ENCODE measurements at regions not wholly inside any gene's neighbourhood (a gene's known extent, or its start where the extent isn't known, plus 50 kb on each side); places are given as distances from the start of the nearest gene placed in this dataset.

DNA sequence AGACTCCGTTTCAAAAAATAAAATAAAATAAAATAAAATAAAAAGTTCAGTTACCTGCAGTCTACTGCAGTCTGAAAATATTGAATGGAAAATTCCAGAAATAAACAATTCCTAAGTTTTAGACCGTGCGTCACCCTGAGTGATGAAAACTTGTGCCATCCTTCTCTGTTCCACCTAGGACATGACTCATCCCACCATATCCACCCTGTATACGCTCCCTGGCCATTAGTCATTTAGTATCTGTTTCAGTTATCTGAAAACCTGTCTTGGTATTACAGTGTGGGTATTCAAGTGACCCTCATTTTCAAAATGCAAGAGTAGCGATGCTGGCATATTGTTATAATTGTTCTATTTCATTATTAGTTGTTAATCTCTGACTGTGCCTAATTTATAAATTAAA, 51.8 kb upstream of the TEX48 start:
- Mint-ChIP-seq H3K27me3 (ENCODE audit: insufficient read depth, unreplicated experiment) (no peaks in the 10 kb centered on the region), H3K9me3 (ENCODE audit: unreplicated experiment) (peaks cover under 1% of the 10 kb centered on the region), H3K4me1 (ENCODE audit: insufficient read depth, unreplicated experiment) (peaks cover 23% of the 10 kb centered on the region), H3K4me3 (ENCODE audit: unreplicated experiment) (no peak overlapping the region), H3K36me3 (ENCODE audit: insufficient read depth, unreplicated experiment) (no peaks in the 10 kb centered on the region), H3K27ac (ENCODE audit: low read depth, unreplicated experiment) (peak overlapping the region; percentile 70)
- DNase-seq (ENCODE audit: unreplicated experiment), result peak; percentile 92
- ChIA-PET POLR2A (interaction anchor here (1.1 to 1.5 kb wide), 3 partner anchors 9 to 122 kb away, joined by 4 to 8 read pairs (median 4); no protein-coding TSS in a partner anchor), CTCF (interaction anchor here (0.8 to 3.9 kb wide), 4 partner anchors 53 to 797 kb away, joined by 4 to 13 read pairs (median 8); no protein-coding TSS in a partner anchor)
- TF ChIP-seq, protein P1, sequence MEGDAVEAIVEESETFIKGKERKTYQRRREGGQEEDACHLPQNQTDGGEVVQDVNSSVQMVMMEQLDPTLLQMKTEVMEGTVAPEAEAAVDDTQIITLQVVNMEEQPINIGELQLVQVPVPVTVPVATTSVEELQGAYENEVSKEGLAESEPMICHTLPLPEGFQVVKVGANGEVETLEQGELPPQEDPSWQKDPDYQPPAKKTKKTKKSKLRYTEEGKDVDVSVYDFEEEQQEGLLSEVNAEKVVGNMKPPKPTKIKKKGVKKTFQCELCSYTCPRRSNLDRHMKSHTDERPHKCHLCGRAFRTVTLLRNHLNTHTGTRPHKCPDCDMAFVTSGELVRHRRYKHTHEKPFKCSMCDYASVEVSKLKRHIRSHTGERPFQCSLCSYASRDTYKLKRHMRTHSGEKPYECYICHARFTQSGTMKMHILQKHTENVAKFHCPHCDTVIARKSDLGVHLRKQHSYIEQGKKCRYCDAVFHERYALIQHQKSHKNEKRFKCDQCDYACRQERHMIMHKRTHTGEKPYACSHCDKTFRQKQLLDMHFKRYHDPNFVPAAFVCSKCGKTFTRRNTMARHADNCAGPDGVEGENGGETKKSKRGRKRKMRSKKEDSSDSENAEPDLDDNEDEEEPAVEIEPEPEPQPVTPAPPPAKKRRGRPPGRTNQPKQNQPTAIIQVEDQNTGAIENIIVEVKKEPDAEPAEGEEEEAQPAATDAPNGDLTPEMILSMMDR (IDR thresholded peaks at IDR 0.05; ENCODE audit: unreplicated experiment), result no peak
- intact Hi-C loops (cut with micrococcal nuclease), result loop anchor here (1.0 kb wide), 1 partner anchor 336 kb away; no protein-coding TSS in a partner anchor
- no TSS peak for BruUV-seq (replicated peaks)

DNA sequence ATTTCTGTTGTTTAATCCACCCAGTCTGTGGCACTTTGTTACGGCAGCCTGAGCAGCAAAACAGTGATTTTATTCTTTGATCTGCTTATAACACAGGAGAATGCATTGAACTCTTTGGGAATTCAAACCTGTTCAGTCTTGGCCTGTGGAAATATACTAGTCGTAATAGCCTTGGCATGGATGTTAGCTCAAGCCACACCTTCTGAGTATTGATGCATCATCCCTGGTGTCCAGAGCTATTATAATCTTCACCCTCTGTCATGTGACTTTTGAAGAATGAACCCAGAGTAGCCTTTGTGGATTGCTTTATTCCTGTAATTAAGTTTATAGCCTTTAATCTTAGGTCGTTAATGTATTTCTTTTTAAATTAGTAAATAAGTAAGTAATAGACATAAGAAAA, 50.8 kb upstream of the TEX48 start:
- intact Hi-C loops (cut with micrococcal nuclease), result no loop called here
- Mint-ChIP-seq H3K9me3 (ENCODE audit: unreplicated experiment) (peaks cover 8% of the 10 kb centered on the region), H3K36me3 (ENCODE audit: insufficient read depth, unreplicated experiment) (no peaks in the 10 kb centered on the region), H3K27ac (ENCODE audit: low read depth, unreplicated experiment) (peak overlapping the region; percentile 94), H3K4me3 (ENCODE audit: unreplicated experiment) (no peak overlapping the region), H3K27me3 (ENCODE audit: insufficient read depth, unreplicated experiment) (no peaks in the 10 kb centered on the region), H3K4me1 (ENCODE audit: insufficient read depth, unreplicated experiment) (peaks cover 20% of the 10 kb centered on the region)
- no TSS peak for BruUV-seq (replicated peaks)
- DNase-seq (ENCODE audit: unreplicated experiment), result peak; percentile 84
- ChIA-PET CTCF (interaction anchor here (0.6 to 3.9 kb wide), 8 partner anchors 11 to 798 kb away, joined by 3 to 13 read pairs (median 4); no protein-coding TSS in a partner anchor), POLR2A (interaction anchor here (0.7 to 1.6 kb wide), 11 partner anchors 8 to 230 kb away, joined by 3 to 10 read pairs (median 4); no protein-coding TSS in a partner anchor)
- TF ChIP-seq, protein P1 (IDR thresholded peaks at IDR 0.05; ENCODE audit: unreplicated experiment), result no peak

Measured in MCF 10A (cell line).